ENCODE measurements at regions not wholly inside any gene's neighbourhood (a gene's known extent, or its start where the extent isn't known, plus 50 kb on each side); places are given as distances from the start of the nearest gene placed in this dataset.

GRCh38 chr2:8024506-8024905 lies 657.4 kb upstream of the ID2 start:
- DNase-seq (ENCODE audit: extremely low spot score, unreplicated experiment), result no peak
- H3K27me3 Mint-ChIP-seq, result no peaks in the 10 kb centered on the region
- H3K36me3 Mint-ChIP-seq, result no peaks in the 10 kb centered on the region
- H3K4me3 Mint-ChIP-seq, result no peak overlapping the region
- H3K4me1 Mint-ChIP-seq (ENCODE audit: unreplicated experiment), result no peaks in the 10 kb centered on the region
- TF ChIP-seq CTCF (conservative IDR thresholded peaks at IDR 0.05), result no peak
- H3K9me3 Mint-ChIP-seq, result peaks cover 14% of the 10 kb centered on the region
- H3K27ac Mint-ChIP-seq, result no peak overlapping the region

- Mint-ChIP-seq H3K36me3 (no peaks in the 10 kb centered on the region), H3K4me1 (ENCODE audit: unreplicated experiment) (no peaks in the 10 kb centered on the region), H3K9me3 (peaks cover 10% of the 10 kb centered on the region), H3K27me3 (no peaks in the 10 kb centered on the region), H3K27ac (no peak overlapping the region), H3K4me3 (no peak overlapping the region)
- no peak for TF ChIP-seq CTCF (conservative IDR thresholded peaks at IDR 0.05)
- no peak for DNase-seq (ENCODE audit: extremely low spot score, unreplicated experiment)
Measured at GRCh38 chr2:8026381-8026780, 655.5 kb upstream of the ID2 start.

- TF ChIP-seq CTCF (conservative IDR thresholded peaks at IDR 0.05), result no peak
- H3K27me3 Mint-ChIP-seq, result no peaks in the 10 kb centered on the region
- peaks cover 10% of the 10 kb centered on the region for H3K9me3 Mint-ChIP-seq
- no peaks in the 10 kb centered on the region for H3K4me1 Mint-ChIP-seq (ENCODE audit: unreplicated experiment)
- H3K36me3 Mint-ChIP-seq, result no peaks in the 10 kb centered on the region
- no peak overlapping the region for H3K27ac Mint-ChIP-seq
- no peak overlapping the region for H3K4me3 Mint-ChIP-seq
- DNase-seq (ENCODE audit: extremely low spot score, unreplicated experiment), result no peak
Measured at GRCh38 chr2:8027387-8027786, 654.5 kb upstream of the ID2 start.

- Mint-ChIP-seq H3K27me3 (no peaks in the 10 kb centered on the region), H3K4me3 (no peak overlapping the region), H3K4me1 (ENCODE audit: unreplicated experiment) (no peaks in the 10 kb centered on the region), H3K36me3 (no peaks in the 10 kb centered on the region), H3K27ac (no peak overlapping the region), H3K9me3 (peaks cover 8% of the 10 kb centered on the region)
- no peak for TF ChIP-seq CTCF (conservative IDR thresholded peaks at IDR 0.05)
- DNase-seq (ENCODE audit: extremely low spot score, unreplicated experiment), result no peak
Measured at GRCh38 chr2:8028036-8028435, 653.8 kb upstream of the ID2 start.

GRCh38 chr2:8028436-8028835 lies 653.4 kb upstream of the ID2 start:
- H3K27ac Mint-ChIP-seq, result no peak overlapping the region
- no peaks in the 10 kb centered on the region for H3K4me1 Mint-ChIP-seq (ENCODE audit: unreplicated experiment)
- TF ChIP-seq CTCF (conservative IDR thresholded peaks at IDR 0.05), result no peak
- H3K36me3 Mint-ChIP-seq, result no peaks in the 10 kb centered on the region
- H3K27me3 Mint-ChIP-seq, result no peaks in the 10 kb centered on the region
- peaks cover 5% of the 10 kb centered on the region for H3K9me3 Mint-ChIP-seq
- H3K4me3 Mint-ChIP-seq, result no peak overlapping the region
- no peak for DNase-seq (ENCODE audit: extremely low spot score, unreplicated experiment)

GRCh38 chr2:8028981-8029380 lies 652.9 kb upstream of the ID2 start:
- no peaks in the 10 kb centered on the region for H3K27me3 Mint-ChIP-seq
- H3K36me3 Mint-ChIP-seq, result no peaks in the 10 kb centered on the region
- DNase-seq (ENCODE audit: extremely low spot score, unreplicated experiment), result no peak
- peaks cover 5% of the 10 kb centered on the region for H3K4me1 Mint-ChIP-seq (ENCODE audit: unreplicated experiment)
- H3K4me3 Mint-ChIP-seq, result no peak overlapping the region
- H3K9me3 Mint-ChIP-seq, result peaks cover 3% of the 10 kb centered on the region
- no peak for TF ChIP-seq CTCF (conservative IDR thresholded peaks at IDR 0.05)
- H3K27ac Mint-ChIP-seq, result no peak overlapping the region

Measured in type B pancreatic cell (in vitro differentiated cells).